K562 (cell line): ENCODE measurements at regions not wholly inside any gene's neighbourhood (a gene's known extent, or its start where the extent isn't known, plus 50 kb on each side); places are given as distances from the start of the nearest gene placed in this dataset.

Experiments used
- ATAC-seq: fragments of 200-7000 bp; cut with Tn5 transposase; 3 replicates; pipeline ENCODE4 v1.9.1; 2020; ENCODE audit warnings: moderate library complexity
- BruUV-seq: library from RNA; stranded (reverse); fragments of 400-500 nt; replicated peaks from 2 replicates; lab custom pipeline; 2021; lab: Mats Ljungman, UMichigan
- CTCF ChIA-PET: fragments of 300-600 bp; formaldehyde crosslinking; extraction: SDS; loops from one replicate; lab custom pipeline; 2021; ENCODE audit warnings: low intra/inter-chr PET ratio; lab: Yijun Ruan, JAX
- POLR2A ChIA-PET: fragments of 300-600, 350-650 bp; sonication (Branson Sonifier 250); formaldehyde crosslinking; extraction: SDS; loops from one replicate; lab custom pipeline; 2021; ENCODE audit warnings: antibody characterized with exemption, inconsistent platforms; lab: Yijun Ruan, JAX
- DNase-seq, 4 experiments: peaks; one replicate each; pipeline versions ENCODE4 v3.0.0 to v3.0.0-alpha.2; 2011 to 2018; ENCODE audit warnings: low spot score in 3 of 4, mixed read lengths in 3 of 4; ENCODE audit errors: extremely low read depth in 1 of 4
- FAIRE-seq: peaks from 2 replicates; lab custom pipeline; 2011; peaks lifted over from hg19 to GRCh38; lab: Jason Lieb, UNC
- H2AFZ ChIP-seq: 2 replicates; pipeline ENCODE4 v1.6.0; 2011; ENCODE audit warnings: low read depth, low read length, control low read depth, inconsistent platforms
- H3K27ac ChIP-seq: fragments of 200-600 bp; 3 replicates; pipeline ENCODE4 v1.8.0; 2011; ENCODE audit warnings: low read depth, mild to moderate bottlenecking, control low read depth, inconsistent platforms, low read length, moderate library complexity, mixed read lengths; ENCODE audit errors: extremely low read depth
- H3K27me3 ChIP-seq, 2 experiments: fragments of 300-600 bp in 1 of 2; 2 replicates in 1 of 2; 3 replicates in 1 of 2; pipeline versions ENCODE4 v1.6.0 to v1.8.0; 2011; ENCODE audit warnings: inconsistent platforms in 2 of 2, low read length in 2 of 2, mild to moderate bottlenecking in 1 of 2, mixed read lengths in 1 of 2, moderate library complexity in 1 of 2; ENCODE audit not compliant: control insufficient read depth in 2 of 2, insufficient read depth in 2 of 2
- H3K36me3 ChIP-seq: fragments of 300-600 bp; 3 replicates; pipeline ENCODE4 v1.8.0; 2011; ENCODE audit warnings: mild to moderate bottlenecking, low read length, inconsistent platforms; ENCODE audit not compliant: control insufficient read depth, insufficient read depth
- H3K4me1 ChIP-seq, 2 experiments: fragments of 200-600 bp in 1 of 2; replicated peaks in 1 of 2; 2 replicates in 1 of 2; 3 replicates in 1 of 2; pipeline versions ENCODE4 v1.5.1 to v1.8.0; 2011; ENCODE audit warnings: inconsistent platforms in 2 of 2, low read length in 2 of 2, mild to moderate bottlenecking in 1 of 2, mixed read lengths in 1 of 2, moderate library complexity in 1 of 2; ENCODE audit not compliant: control insufficient read depth in 2 of 2, insufficient read depth in 2 of 2
- H3K4me2 ChIP-seq: 2 replicates; pipeline ENCODE4 v1.6.1; 2011; ENCODE audit warnings: low read length, control low read depth, inconsistent platforms, mixed read lengths; ENCODE audit not compliant: insufficient read depth
- H3K4me3 ChIP-seq: fragments of 200-600 bp; sonication (generic), shearing (Covaris generic); 2 replicates; pipeline ENCODE4 v1.5.1; 2016; ENCODE audit warnings: control low read depth, inconsistent platforms
- H3K79me2 ChIP-seq: fragments of 200-600 bp; 3 replicates; pipeline ENCODE4 v1.8.0; 2011; ENCODE audit warnings: low read length, inconsistent platforms; ENCODE audit not compliant: control insufficient read depth, insufficient read depth
- H3K9ac ChIP-seq, 2 experiments: 2 replicates each; pipeline versions ENCODE4 v1.6.0 to v1.6.1; 2011; ENCODE audit warnings: low read depth in 2 of 2, low read length in 2 of 2, control low read depth in 1 of 2, inconsistent platforms in 1 of 2, mild to moderate bottlenecking in 1 of 2, mixed read lengths in 1 of 2; ENCODE audit not compliant: insufficient read depth in 1 of 2
- H3K9me1 ChIP-seq: one replicate; pipeline ENCODE4 v1.6.0; 2011; ENCODE audit warnings: inconsistent platforms, mild to moderate bottlenecking, low read length, moderate library complexity; ENCODE audit not compliant: control insufficient read depth, insufficient read depth
- H3K9me3 ChIP-seq: replicated peaks from 2 replicates; pipeline ENCODE4 v1.5.1; 2011; ENCODE audit warnings: low read depth, low read length, inconsistent platforms; ENCODE audit not compliant: control insufficient read depth, insufficient read depth
- H4K20me1 ChIP-seq: replicated peaks from 2 replicates; pipeline ENCODE4 v1.6.1; 2011; ENCODE audit warnings: low read length, inconsistent platforms, mixed read lengths; ENCODE audit not compliant: control insufficient read depth, insufficient read depth
- CAMTA2 ChIP-seq: fragments of 250-450 bp; sonication (Bioruptor Pico); conservative IDR thresholded peaks from 2 replicates; pipeline ENCODE4 v1.5.1; 2022
- CHAMP1 ChIP-seq: fragments of 450-650 bp; IDR thresholded peaks from 2 replicates; pipeline ENCODE4 v1.6.1; 2016; ENCODE audit warnings: mild to moderate bottlenecking
- ESRRA ChIP-seq: fragments of 450-650 bp; IDR thresholded peaks from 2 replicates; pipeline ENCODE4 v1.6.1; 2014; ENCODE audit warnings: low read depth, mild to moderate bottlenecking, moderate library complexity, borderline replicate concordance
- PREB ChIP-seq: sonication (generic); formaldehyde crosslinking; IDR thresholded peaks from 2 replicates; pipeline ENCODE4 v1.8.1; 2023; ENCODE audit warnings: mild to moderate bottlenecking, missing genetic modification reagents
- TAL1 ChIP-seq: fragments of 450-650 bp; IDR thresholded peaks from 2 replicates; pipeline ENCODE4 v1.6.1; 2016; ENCODE audit warnings: mild to moderate bottlenecking
- WGBS: fragments of 100-300 bp; shearing (Covaris generic); methylation state at CpG from one replicate; pipeline ENCODE4 v1.1.6; 2016; ENCODE audit warnings: low coverage, mixed read lengths; ENCODE audit not compliant: insufficient coverage; ENCODE audit errors: missing lambda C conversion rate; 5-methylcytosine and 5-hydroxymethylcytosine counted together
- in situ Hi-C: fragments of 300-500 bp; cut with MboI; formaldehyde crosslinking; loops from 4 replicates; pipeline ENCODE4 v1.15.0; 2018; ENCODE audit warnings: inconsistent platforms, mixed read lengths
- intact Hi-C: fragments of 100-400 bp; cut with micrococcal nuclease; formaldehyde crosslinking; loops from 2 replicates; pipeline ENCODE4 v1.14.2; 2022

- in situ Hi-C loops (no loop called here), intact Hi-C loops (no loop called here)
- FAIRE-seq (no peak), DNase-seq (no peak)
- Histone ChIP-seq H3K4me2 (no peak overlapping the region), H3K27ac (no peak overlapping the region), H3K36me3 (no peaks in the 10 kb centered on the region), H3K27me3 (no peaks in the 10 kb centered on the region), H4K20me1 (no peaks in the 10 kb centered on the region), H3K9ac (no peak overlapping the region), H3K9me1 (no peaks in the 10 kb centered on the region)
- no TSS peak for BruUV-seq
- POLR2A ChIA-PET = no interaction called here
- CTCF ChIA-PET = no interaction called here
- TF ChIP-seq CHAMP1 = no peak
- TF ChIP-seq TAL1 = no peak
- no peak for TF ChIP-seq CAMTA2 (CRISPR knock-in tag)
- TF ChIP-seq ESRRA = no peak
- TF ChIP-seq, all 486 proteins: peak for 0
- no peak overlapping the region for H2AFZ ChIP-seq
- H3K4me1 ChIP-seq = no peaks in the 10 kb centered on the region
- H3K4me3 ChIP-seq = no peak overlapping the region
- 6% methylated on average over 1 of the region's 1 CpG for WGBS
- ATAC-seq = no peak
- H3K9me3 ChIP-seq = no peaks in the 10 kb centered on the region
- no peaks in the 10 kb centered on the region for H3K79me2 ChIP-seq
These were observed 978.8 kb upstream of the POU3F3 start for GRCh38 chr2:103875131-103875530.

- ChIA-PET POLR2A (no interaction called here), CTCF (no interaction called here)
- Histone ChIP-seq H3K4me1 (no peaks in the 10 kb centered on the region), H3K4me3 (no peak overlapping the region), H3K9me3 (no peaks in the 10 kb centered on the region), H4K20me1 (no peaks in the 10 kb centered on the region), H3K9me1 (no peaks in the 10 kb centered on the region), H3K9ac (no peak overlapping the region), H3K36me3 (no peaks in the 10 kb centered on the region), H3K4me2 (no peak overlapping the region), H3K79me2 (no peaks in the 10 kb centered on the region), H3K27me3 (no peaks in the 10 kb centered on the region), H3K27ac (no peak overlapping the region), H2AFZ (no peak overlapping the region)
- TF ChIP-seq PREB (no peak), ESRRA (no peak)
- ATAC-seq = no peak
- intact Hi-C loops = no loop called here
- FAIRE-seq = no peak
- no TSS peak for BruUV-seq
- in situ Hi-C loops = no loop called here
- DNase-seq = no peak
- WGBS = 0% methylated on average over 3 of the region's 3 CpGs
These were observed 978.4 kb upstream of the POU3F3 start for GRCh38 chr2:103875531-103875930.
